Activated T-helper 1 cell treated with anti-CD3 and anti-CD28 coated beads, Interleukin-12 subunit alpha, Interleukin-12 subunit beta, Interleukin-2, Interleukin-4 antibody, amounts not matched to agents 30 ng/mL and 10 ng/mL and 1 ng/mL, durations not matched to agents 14 hours and 24 hours and 36 hours (primary cell): ENCODE measurements at regions not wholly inside any gene's neighbourhood (a gene's known extent, or its start where the extent isn't known, plus 50 kb on each side); places are given as distances from the start of the nearest gene placed in this dataset.
"Not testable (repeated sequence)": the region's sequence is repeated elsewhere in the genome, so short reads cannot be mapped to it uniquely, and the experiment has no call there.

Source experiments
- DNase-seq: peaks from one replicate; pipeline ENCODE4 v3.0.0; 2021; ENCODE audit warnings: low spot score
- H3K27ac Mint-ChIP-seq: one replicate; pipeline ENCODE4 v1.8.0; 2021; ENCODE audit warnings: mild to moderate bottlenecking, mixed read lengths
- H3K27me3 Mint-ChIP-seq: one replicate; pipeline ENCODE4 v1.8.0; 2022; ENCODE audit warnings: mild to moderate bottlenecking, moderate library complexity, mixed read lengths; ENCODE audit not compliant: insufficient read depth
- H3K36me3 Mint-ChIP-seq: one replicate; pipeline ENCODE4 v1.8.0; 2021; ENCODE audit warnings: low read depth, mixed read lengths
- H3K4me1 Mint-ChIP-seq: one replicate; pipeline ENCODE4 v1.8.0; 2021; ENCODE audit warnings: low read depth, mixed read lengths
- H3K4me3 Mint-ChIP-seq: one replicate; pipeline ENCODE4 v1.8.0; 2021; ENCODE audit warnings: mild to moderate bottlenecking, moderate library complexity, mixed read lengths
- H3K9me3 Mint-ChIP-seq: one replicate; pipeline ENCODE4 v1.8.0; 2021; ENCODE audit warnings: mixed read lengths
- intact Hi-C: fragments of 100-400 bp; cut with micrococcal nuclease; formaldehyde crosslinking; loops from one replicate; pipeline ENCODE4 v1.15.1; 2024

- intact Hi-C loops: no loop called here
- H3K4me3 Mint-ChIP-seq: no peak overlapping the region
- no peak for DNase-seq
- no peaks in the 10 kb centered on the region for H3K36me3 Mint-ChIP-seq
- peaks cover under 1% of the 10 kb centered on the region for H3K27me3 Mint-ChIP-seq
- H3K27ac Mint-ChIP-seq: no peak overlapping the region
- no peaks in the 10 kb centered on the region for H3K9me3 Mint-ChIP-seq
- no peaks in the 10 kb centered on the region for H3K4me1 Mint-ChIP-seq
These were observed 190.9 kb upstream of the CXCL12 start for GRCh38 chr10:44575601-44576380.

GRCh38 chr10:44576702-44577191 is 191.8 kb upstream of the CXCL12 start:
- H3K36me3 Mint-ChIP-seq: no peaks in the 10 kb centered on the region
- no peak for DNase-seq
- H3K4me1 Mint-ChIP-seq: no peaks in the 10 kb centered on the region
- no peaks in the 10 kb centered on the region for H3K9me3 Mint-ChIP-seq
- H3K27me3 Mint-ChIP-seq: peaks cover 1% of the 10 kb centered on the region
- H3K4me3 Mint-ChIP-seq: no peak overlapping the region
- intact Hi-C loops: no loop called here
- no peak overlapping the region for H3K27ac Mint-ChIP-seq

GRCh38 chr10:44577533-44577932 is 192.6 kb upstream of the CXCL12 start:
- no peaks in the 10 kb centered on the region for H3K4me1 Mint-ChIP-seq
- intact Hi-C loops: no loop called here
- H3K36me3 Mint-ChIP-seq: no peaks in the 10 kb centered on the region
- peaks cover 1% of the 10 kb centered on the region for H3K27me3 Mint-ChIP-seq
- no peak overlapping the region for H3K4me3 Mint-ChIP-seq
- H3K9me3 Mint-ChIP-seq: no peaks in the 10 kb centered on the region
- no peak for DNase-seq
- H3K27ac Mint-ChIP-seq: no peak overlapping the region

GRCh38 chr10:44578271-44578670 is 193.4 kb upstream of the CXCL12 start:
- Mint-ChIP-seq H3K36me3 (no peaks in the 10 kb centered on the region), H3K4me3 (no peak overlapping the region), H3K9me3 (no peaks in the 10 kb centered on the region), H3K27ac (no peak overlapping the region), H3K27me3 (peaks cover 1% of the 10 kb centered on the region), H3K4me1 (no peaks in the 10 kb centered on the region)
- intact Hi-C loops: no loop called here
- no peak for DNase-seq

- intact Hi-C loops, H3K36me3 Mint-ChIP-seq, H3K4me3 Mint-ChIP-seq, H3K27ac Mint-ChIP-seq, DNase-seq, H3K27me3 Mint-ChIP-seq, H3K4me1 Mint-ChIP-seq, H3K9me3 Mint-ChIP-seq: not testable (repeated sequence)
These were observed 194.1 kb upstream of the CXCL12 start for GRCh38 chr10:44578963-44579362.

GRCh38 chr10:44581996-44582395 is 197.1 kb upstream of the CXCL12 start:
- H3K4me1 Mint-ChIP-seq: no peaks in the 10 kb centered on the region
- intact Hi-C loops: no loop called here
- no peak overlapping the region for H3K27ac Mint-ChIP-seq
- H3K36me3 Mint-ChIP-seq: no peaks in the 10 kb centered on the region
- H3K9me3 Mint-ChIP-seq: no peaks in the 10 kb centered on the region
- DNase-seq: no peak
- no peak overlapping the region for H3K4me3 Mint-ChIP-seq
- peaks cover 1% of the 10 kb centered on the region for H3K27me3 Mint-ChIP-seq

GRCh38 chr10:44587488-44588318 is 202.8 kb upstream of the CXCL12 start:
- intact Hi-C loops: no loop called here
- no peak for DNase-seq
- H3K27me3 Mint-ChIP-seq: no peaks in the 10 kb centered on the region
- no peak overlapping the region for H3K27ac Mint-ChIP-seq
- H3K4me3 Mint-ChIP-seq: no peak overlapping the region
- no peaks in the 10 kb centered on the region for H3K4me1 Mint-ChIP-seq
- H3K36me3 Mint-ChIP-seq: no peaks in the 10 kb centered on the region
- no peaks in the 10 kb centered on the region for H3K9me3 Mint-ChIP-seq

GRCh38 chr10:44589181-44589943 is 204.5 kb upstream of the CXCL12 start:
- Mint-ChIP-seq H3K4me3 (no peak overlapping the region), H3K36me3 (no peaks in the 10 kb centered on the region), H3K9me3 (no peaks in the 10 kb centered on the region), H3K4me1 (no peaks in the 10 kb centered on the region), H3K27ac (no peak overlapping the region), H3K27me3 (no peaks in the 10 kb centered on the region)
- intact Hi-C loops: no loop called here
- no peak for DNase-seq

- no peaks in the 10 kb centered on the region for H3K36me3 Mint-ChIP-seq
- DNase-seq: no peak
- H3K4me3 Mint-ChIP-seq: no peak overlapping the region
- no peak overlapping the region for H3K27ac Mint-ChIP-seq
- H3K27me3 Mint-ChIP-seq: no peaks in the 10 kb centered on the region
- intact Hi-C loops: no loop called here
- H3K9me3 Mint-ChIP-seq: no peaks in the 10 kb centered on the region
- no peaks in the 10 kb centered on the region for H3K4me1 Mint-ChIP-seq
These were observed 205.1 kb upstream of the CXCL12 start for GRCh38 chr10:44589944-44590449.

GRCh38 chr10:44591911-44592310 is 207.0 kb upstream of the CXCL12 start:
- DNase-seq: no peak
- Mint-ChIP-seq H3K27me3 (no peaks in the 10 kb centered on the region), H3K4me3 (no peak overlapping the region), H3K27ac (no peak overlapping the region), H3K9me3 (no peaks in the 10 kb centered on the region), H3K4me1 (no peaks in the 10 kb centered on the region), H3K36me3 (no peaks in the 10 kb centered on the region)
- intact Hi-C loops: no loop called here

- Mint-ChIP-seq H3K27ac (no peak overlapping the region), H3K4me1 (no peaks in the 10 kb centered on the region), H3K27me3 (no peaks in the 10 kb centered on the region), H3K9me3 (no peaks in the 10 kb centered on the region), H3K4me3 (no peak overlapping the region), H3K36me3 (no peaks in the 10 kb centered on the region)
- intact Hi-C loops: no loop called here
- DNase-seq: no peak
These were observed 209.1 kb upstream of the CXCL12 start for GRCh38 chr10:44593952-44594351.

- intact Hi-C loops: no loop called here
- Mint-ChIP-seq H3K4me1 (no peaks in the 10 kb centered on the region), H3K36me3 (no peaks in the 10 kb centered on the region)
These were observed 222.2 kb upstream of the CXCL12 start for GRCh38 chr10:44607116-44607515.

More at GRCh38 chr10:44607116-44607515, 222.2 kb upstream of the CXCL12 start:
- no peak overlapping the region for H3K4me3 Mint-ChIP-seq
- H3K27me3 Mint-ChIP-seq: peaks cover 2% of the 10 kb centered on the region
- no peak overlapping the region for H3K27ac Mint-ChIP-seq
- no peak for DNase-seq
- H3K9me3 Mint-ChIP-seq: no peaks in the 10 kb centered on the region
